HG03066 (cell line): ENCODE measurements at regions not wholly inside any gene's neighbourhood (a gene's known extent, or its start where the extent isn't known, plus 50 kb on each side); places are given as distances from the start of the nearest gene placed in this dataset.
"Not testable (repeated sequence)": the region's sequence is repeated elsewhere in the genome, so short reads cannot be mapped to it uniquely, and the experiment has no call there.

Experiments
- ATAC-seq: cut with Tn5 transposase; IDR thresholded peaks from one replicate; pipeline ENCODE4 v1.9.1; 2021; ENCODE audit warnings: low read depth; ENCODE audit not compliant: unreplicated experiment

- ATAC-seq = no peak
Measured at GRCh38 chr13:58950911-58951310, 1212.8 kb downstream of the DIAPH3 start.

DNA sequence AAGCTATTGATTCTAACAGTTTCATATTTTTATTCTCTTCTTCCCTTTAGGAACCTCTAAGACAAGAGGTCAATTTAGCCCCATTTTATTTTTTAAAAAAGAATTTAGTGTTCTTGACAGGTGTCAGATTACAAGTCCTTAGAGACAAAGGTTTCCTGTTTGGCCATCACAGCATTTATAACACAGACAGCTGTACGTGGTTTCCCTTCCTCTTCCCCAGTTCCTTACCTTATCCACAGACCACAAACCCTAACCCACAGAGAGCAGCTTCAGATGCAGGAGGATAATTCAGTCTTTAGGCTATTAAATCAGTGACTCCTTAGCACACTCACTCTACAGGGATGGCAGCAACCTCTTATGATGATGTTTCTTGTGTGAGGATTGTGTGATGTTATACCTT lies 1210.1 kb downstream of the DIAPH3 start:
- peak; percentile 92 for ATAC-seq

DNA sequence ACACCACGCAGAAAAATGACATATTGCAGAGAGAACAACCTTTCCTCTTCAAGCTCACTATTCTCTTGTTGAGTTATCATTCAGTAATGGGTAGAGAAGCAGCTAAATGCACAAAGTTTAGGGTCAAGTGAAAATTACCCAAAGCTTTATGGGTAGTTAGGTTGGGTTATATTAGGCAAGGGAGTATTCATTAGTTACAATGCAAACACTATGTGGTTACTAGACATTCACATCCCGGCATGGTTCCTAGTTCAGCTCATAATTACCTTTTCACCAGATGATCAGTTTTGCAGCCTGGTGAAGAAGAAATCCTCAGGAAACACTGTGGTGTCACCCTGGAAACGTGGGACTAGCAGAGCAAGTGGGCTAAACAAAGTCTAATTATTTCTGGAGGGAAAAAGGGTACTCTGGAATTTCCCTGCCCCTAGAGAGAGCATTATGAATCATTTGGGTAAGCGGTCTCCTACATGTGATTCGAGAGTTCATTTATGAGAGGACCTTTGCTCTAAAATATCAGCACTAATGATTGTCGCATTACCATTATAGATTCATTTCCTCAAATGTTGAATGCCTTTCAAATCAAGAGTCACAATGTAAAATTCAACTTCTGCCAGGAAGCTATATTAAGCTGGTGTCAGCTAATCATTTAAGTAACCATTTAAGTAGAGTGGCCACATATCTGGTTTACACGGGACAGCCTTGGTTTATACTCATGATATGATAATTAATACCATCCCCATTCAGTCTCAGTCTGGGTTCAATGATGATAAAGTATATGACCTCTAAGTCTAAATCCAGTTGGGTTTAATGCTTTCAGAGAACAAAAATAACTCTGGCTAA lies 1208.0 kb downstream of the DIAPH3 start:
- ATAC-seq = no peak

GRCh38 chr13:58958097-58958496 lies 1205.6 kb downstream of the DIAPH3 start:
- not testable (repeated sequence) for ATAC-seq

GRCh38 chr13:58960888-58961287 lies 1202.8 kb downstream of the DIAPH3 start:
- ATAC-seq = no peak

DNA sequence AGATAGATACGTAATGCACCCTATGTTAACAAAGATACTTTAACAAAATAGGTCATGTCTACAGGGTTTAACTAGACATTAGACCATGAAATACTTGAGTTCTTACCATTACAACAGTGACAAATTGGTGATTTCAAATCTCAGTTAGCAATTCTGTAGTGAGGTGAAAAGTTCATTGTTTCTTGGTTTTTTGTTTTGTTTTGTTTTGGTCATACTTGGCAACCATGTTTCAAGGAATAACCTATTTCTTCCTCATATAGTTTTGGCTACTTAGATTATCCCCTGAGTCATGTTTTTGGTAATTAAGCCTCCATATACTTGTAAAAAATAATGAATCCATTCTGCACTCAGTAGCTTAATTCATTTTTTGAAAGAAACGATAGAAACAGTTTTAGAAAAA lies 1200.4 kb downstream of the DIAPH3 start:
- ATAC-seq = no peak

DNA sequence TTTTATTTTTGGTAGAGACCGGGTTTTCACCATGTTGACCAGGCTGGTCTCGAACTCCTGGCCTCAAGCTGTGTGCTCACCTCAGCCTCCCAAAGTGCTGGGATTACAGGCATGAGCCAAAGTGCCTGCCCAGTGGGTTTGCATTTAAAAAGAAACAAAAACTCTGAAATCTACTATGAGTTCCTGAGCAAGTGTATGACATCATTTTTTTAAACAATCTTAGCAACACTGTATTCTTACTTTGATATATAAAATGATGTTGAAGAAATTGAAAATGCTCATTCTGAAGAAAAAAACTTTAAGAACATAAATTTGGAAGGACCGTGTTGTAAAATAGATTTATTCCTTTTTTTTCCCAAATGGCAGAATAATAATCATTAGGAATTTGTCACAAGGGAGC lies 1199.7 kb downstream of the DIAPH3 start:
- no peak for ATAC-seq

GRCh38 chr13:58977085-58977484 lies 1186.6 kb downstream of the DIAPH3 start:
- no peak for ATAC-seq

GRCh38 chr13:58978331-58978730 lies 1185.4 kb downstream of the DIAPH3 start:
- no peak for ATAC-seq

DNA sequence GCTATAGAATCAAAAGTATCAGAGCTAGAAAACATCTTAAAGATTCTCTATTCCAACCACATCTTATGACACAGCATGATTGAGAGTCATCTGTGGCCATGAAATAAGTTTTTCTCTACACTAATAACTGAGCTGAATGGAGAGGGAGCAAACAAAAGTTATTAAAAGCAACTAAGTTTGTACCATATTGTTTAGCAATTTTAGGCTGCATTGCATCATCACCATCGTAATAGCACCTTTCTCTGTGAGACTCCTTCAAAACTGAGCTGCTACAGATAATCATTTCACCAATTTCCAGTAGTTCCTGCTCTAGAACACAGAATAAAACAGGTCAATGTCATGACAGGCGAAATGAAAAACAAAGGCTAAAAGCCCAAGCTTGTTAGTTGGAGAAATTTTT lies 1183.9 kb downstream of the DIAPH3 start:
- no peak for ATAC-seq

- ATAC-seq = no peak
Measured at GRCh38 chr13:58985845-58986244, 1177.9 kb downstream of the DIAPH3 start.

GRCh38 chr13:58989556-58989955 lies 1174.2 kb downstream of the DIAPH3 start:
- ATAC-seq = no peak

GRCh38 chr13:58991826-58992477 lies 1171.8 kb downstream of the DIAPH3 start:
- ATAC-seq = no peak

GRCh38 chr13:58992478-58993042 lies 1171.2 kb downstream of the DIAPH3 start:
- ATAC-seq = no peak

GRCh38 chr13:58994077-58994476 lies 1169.7 kb downstream of the DIAPH3 start:
- no peak for ATAC-seq

- no peak for ATAC-seq
Measured at GRCh38 chr13:58994777-58995176, 1169.0 kb downstream of the DIAPH3 start.

GRCh38 chr13:58998716-58999115 lies 1165.0 kb downstream of the DIAPH3 start:
- ATAC-seq = no peak

DNA sequence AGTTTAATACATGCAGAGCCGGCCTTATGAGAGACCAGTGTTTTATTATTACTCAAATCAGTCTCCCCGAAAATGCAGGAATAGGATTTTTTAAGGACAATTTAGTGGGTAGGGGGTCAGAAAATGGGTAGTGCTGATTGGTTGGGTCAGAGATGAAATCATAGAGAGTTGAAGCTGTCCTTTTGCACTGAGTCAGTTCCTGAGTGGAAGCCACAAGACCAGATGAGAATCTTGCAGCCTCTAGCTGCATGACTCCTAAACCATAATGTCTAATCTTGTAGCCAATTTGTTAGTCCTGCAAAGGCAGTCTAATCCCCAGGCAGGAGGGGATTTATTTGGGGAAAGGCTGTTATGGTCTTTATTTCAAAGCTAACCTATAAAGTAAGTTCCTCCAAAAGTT lies 1163.9 kb downstream of the DIAPH3 start:
- ATAC-seq = no peak

DNA sequence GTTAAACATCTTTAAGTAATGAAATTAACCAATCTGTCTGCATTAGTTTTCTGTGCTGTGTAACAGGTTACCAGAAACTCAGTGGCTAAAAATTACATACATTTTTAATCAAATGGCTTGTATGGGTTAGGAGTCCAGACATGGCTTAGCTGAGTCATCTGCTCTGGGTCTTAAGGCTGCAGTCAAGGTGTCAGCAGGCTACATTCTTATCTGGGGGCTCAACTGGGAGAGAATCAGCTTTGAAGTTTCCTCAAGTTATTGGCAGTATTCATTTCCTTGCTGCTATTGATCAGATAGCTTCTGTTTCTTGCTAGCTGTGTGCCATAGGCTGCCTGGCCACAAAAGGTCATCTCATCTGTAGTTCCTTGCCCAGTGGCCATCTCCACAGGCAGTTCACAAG lies 1163.0 kb downstream of the DIAPH3 start:
- no peak for ATAC-seq

DNA sequence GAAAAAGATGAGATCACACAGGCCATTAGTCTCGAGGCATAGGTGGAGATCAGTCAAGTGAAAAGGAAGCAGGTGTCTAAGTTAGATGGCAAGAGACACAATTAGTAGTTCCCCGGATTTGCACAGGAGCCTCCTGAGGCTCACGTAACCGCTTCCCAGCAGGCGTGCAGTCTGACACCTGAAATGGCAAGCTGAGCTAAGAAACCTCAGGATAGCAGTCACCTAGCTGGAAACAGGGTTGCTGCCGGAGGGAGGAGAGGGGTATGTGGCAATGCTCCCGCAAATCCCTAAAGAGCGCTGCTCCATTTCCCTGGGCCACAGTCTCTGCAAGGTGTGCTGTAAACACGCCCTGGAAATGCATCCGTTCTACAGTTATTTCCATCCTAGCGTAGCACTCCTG lies 1151.0 kb downstream of the DIAPH3 start:
- ATAC-seq = no peak

DNA sequence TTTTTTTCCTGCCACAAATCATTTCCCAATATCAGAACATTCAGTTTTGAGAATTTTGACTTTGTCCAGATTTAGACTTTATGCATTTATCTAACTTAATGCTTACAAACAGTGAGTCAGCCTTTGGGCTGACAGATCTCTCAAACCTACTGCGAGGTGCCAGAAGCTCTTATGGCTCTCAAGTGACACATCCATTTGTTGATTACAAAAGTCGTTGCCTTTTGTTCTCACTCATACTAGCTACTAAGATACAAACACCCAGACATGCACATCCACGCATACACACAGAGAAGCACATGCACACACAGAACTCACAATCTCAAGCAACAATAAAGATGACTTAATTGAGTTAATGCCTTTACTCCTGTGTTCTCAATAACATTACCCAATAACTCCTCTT lies 1147.5 kb downstream of the DIAPH3 start:
- no peak for ATAC-seq

DNA sequence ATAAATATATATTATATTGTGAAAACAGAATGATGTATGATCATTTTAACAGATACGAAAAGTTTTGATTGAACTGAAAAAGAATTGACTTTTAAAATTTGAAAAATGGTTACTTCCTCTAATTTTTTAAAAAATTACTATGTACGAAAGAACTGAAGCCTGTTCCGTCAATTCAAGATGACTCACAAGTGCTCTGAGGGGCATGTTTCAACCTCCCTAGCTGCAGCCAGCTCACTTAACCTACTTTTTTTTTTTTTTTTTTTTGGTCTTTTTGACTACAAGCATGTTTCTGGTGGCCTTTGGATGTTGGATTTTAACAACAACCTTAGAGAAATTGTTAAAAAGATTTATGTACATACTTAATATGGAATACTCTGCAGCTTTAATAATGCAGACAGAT lies 1139.3 kb downstream of the DIAPH3 start:
- ATAC-seq = no peak
